ENCODE measurements at regions not wholly inside any gene's neighbourhood (a gene's known extent, or its start where the extent isn't known, plus 50 kb on each side); places are given as distances from the start of the nearest gene placed in this dataset.
"Not testable (repeated sequence)": the region's sequence is repeated elsewhere in the genome, so short reads cannot be mapped to it uniquely, and the experiment has no call there.

- DNase-seq (ENCODE audit: low spot score): no peak
These were observed 273.3 kb downstream of the ALDH8A1 start for GRCh38 chr6:134676307-134677281.

DNA sequence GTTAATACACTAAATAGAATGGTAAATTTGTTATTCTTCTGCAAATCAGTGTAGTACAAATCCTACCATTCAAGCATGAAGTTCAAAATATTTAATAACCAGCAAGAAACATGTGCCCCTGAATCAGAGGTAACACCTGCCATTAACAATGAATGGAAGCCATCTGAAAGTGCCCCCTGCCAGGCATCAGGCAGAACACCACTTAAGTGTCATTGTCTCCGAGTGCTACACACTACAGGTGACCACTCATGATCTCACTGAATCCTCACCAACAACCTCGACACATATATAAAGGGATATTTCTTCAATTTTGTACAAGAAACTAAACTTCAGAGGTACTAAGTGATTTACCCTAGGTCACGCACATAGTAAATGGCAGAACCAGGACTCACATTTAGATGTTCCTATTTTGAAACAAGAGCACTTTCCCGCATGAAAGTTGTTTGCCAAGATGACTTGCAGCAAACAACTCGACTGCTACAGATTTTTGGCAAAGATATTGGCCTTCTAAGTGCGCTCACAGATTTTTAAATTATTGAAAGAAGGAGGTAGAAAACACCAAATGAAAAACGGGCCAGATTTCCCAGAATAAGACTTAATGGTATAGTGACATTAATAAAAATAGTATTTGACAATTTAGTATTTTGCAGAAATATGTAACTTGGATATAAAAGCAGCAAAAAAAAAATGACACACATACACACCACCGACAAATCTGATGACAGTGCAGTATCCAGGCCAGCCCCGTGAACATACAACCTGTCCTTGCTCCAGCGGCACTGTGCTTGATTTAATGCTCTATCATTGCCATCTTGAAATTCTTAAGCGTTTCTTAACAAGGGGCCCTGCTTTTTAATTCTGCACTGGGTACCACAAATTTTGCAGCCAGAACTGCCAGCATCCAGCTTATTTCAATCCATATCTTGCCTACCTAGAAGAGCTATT is 274.5 kb downstream of the ALDH8A1 start:
- no peak for DNase-seq (ENCODE audit: low spot score)

GRCh38 chr6:134674562-134674961 is 275.3 kb downstream of the ALDH8A1 start:
- no peak for DNase-seq (ENCODE audit: low spot score)

GRCh38 chr6:134669485-134669884 is 280.4 kb downstream of the ALDH8A1 start:
- no peak for DNase-seq (ENCODE audit: low spot score)

GRCh38 chr6:134667111-134667510 is 282.8 kb downstream of the ALDH8A1 start:
- no peak for DNase-seq (ENCODE audit: low spot score)

DNA sequence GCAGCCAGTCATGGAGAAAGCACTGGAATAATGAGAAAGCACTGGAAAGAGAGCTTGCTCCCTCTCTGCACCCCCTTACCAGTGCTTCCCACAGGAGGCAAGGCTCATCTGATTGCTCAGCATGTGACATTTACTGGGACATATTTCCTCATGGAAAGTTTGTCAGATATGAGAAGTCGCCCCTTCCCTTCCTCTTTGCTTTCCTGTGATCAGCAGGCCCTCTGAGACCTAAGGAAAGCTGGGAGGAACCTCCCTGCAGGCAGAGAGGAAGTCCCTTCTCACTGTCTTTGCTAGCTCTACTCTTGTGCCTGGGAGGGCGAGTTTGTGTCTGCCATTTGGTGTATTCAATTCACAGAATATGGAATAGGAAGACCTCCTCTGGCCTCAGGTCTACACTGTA is 283.8 kb downstream of the ALDH8A1 start:
- no peak for DNase-seq (ENCODE audit: low spot score)

DNA sequence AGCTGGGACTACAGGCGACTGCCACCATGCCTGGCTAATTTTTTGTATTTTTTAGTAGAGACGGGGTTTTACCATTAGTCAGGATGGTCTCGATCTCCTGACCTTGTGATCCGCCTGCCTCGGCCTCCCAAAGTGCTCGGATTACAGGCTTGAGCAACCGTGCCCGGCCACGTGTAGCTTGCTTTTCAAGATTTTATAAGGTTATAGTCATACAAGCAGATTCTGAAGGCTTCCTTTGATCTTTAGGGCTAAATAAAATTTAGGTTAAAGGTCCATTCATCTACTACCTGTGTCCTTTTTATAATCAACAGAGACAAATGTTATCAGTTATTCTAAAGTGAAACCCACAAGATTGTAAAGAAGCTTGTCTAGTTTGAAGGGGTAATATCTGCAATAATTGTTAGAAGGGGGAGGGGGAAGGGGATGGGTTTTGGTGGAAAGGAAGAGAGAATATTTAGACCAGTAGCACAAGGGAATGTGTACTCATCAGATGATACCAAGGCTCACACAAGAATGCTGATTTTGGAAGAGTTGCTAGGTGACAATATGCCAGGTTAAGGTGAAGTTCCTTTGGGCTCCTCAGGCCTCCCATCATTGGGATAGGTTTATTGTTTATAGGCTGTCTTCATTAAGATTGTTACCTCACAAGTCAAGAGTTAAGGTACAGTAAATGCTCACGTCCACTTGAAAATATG is 284.7 kb downstream of the ALDH8A1 start:
- no peak for DNase-seq (ENCODE audit: low spot score)

DNA sequence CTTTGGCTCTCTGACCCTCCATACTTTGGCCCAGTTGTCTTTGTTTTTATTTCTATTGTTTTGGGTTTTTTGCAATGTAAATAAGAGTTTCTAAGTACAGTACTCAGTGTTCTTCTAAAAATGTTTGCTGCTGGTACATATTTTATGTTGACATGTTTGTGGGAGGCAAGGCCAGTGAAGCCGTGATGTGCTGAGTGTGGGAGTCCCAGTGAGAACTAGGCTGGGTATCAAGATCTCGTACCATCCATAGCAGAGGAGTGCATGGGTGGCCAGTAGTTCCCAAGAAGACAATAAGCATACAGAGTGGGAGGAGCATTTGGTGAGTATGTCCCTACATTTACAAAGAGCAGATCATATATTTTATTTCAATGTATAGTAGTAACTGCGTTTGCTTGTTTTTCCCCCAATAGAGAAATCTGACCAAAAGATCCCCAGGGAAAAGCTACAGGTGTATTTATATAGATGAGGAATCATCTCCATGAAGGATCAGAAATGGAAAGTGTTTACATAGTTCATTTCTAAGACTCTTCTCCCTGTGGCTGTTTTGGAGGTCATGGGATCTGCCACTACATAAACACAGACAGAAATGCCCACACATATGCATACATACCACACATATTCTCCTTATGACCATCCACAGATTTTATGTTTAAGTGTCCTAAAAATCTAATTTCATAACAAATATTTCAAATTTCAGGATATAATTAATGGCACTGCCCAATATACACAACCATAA is 285.9 kb downstream of the ALDH8A1 start:
- no peak for DNase-seq (ENCODE audit: low spot score)

DNA sequence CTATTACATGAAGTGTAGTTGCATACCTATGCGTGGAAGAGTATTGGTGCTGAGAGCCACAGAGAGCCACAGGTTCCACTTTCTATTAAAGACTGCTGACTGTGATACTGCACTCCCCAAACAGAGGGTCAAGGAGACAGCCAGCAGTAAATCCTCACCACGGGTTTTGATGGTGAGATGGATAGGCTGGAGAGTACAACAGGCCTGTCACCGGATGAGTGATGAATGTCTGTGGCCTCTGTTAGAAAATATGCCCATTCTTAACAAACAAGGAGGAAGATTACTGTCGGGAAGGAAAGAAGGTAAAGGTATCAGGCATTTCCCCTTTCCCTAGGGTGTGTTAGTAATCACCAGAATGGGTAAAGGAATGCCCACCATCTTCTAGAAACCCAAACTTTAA is 286.5 kb downstream of the ALDH8A1 start:
- DNase-seq (ENCODE audit: low spot score): no peak

GRCh38 chr6:134662077-134662700 is 287.7 kb downstream of the ALDH8A1 start:
- DNase-seq (ENCODE audit: low spot score): no peak

- DNase-seq (ENCODE audit: low spot score): not testable (repeated sequence)
These were observed 290.0 kb downstream of the ALDH8A1 start for GRCh38 chr6:134659885-134660284.

DNA sequence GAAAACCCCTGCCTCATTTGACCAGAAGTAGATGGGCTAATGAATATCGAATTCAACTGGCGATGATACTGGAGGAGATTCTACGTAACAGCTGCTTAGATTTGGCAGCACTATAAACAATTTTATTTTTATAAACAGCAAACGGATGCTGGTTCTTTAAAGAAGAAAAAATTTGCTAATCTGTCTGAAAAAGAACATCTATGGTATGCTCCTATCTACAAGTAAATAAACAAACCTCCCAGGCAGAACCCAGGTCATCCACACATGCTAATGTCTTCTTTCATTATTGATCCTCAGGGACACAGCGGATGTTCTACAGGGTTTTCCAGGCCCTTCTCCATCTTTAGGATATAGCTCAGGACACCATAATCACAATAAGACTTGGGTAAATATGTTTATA is 291.3 kb downstream of the ALDH8A1 start:
- DNase-seq (ENCODE audit: low spot score): no peak

DNA sequence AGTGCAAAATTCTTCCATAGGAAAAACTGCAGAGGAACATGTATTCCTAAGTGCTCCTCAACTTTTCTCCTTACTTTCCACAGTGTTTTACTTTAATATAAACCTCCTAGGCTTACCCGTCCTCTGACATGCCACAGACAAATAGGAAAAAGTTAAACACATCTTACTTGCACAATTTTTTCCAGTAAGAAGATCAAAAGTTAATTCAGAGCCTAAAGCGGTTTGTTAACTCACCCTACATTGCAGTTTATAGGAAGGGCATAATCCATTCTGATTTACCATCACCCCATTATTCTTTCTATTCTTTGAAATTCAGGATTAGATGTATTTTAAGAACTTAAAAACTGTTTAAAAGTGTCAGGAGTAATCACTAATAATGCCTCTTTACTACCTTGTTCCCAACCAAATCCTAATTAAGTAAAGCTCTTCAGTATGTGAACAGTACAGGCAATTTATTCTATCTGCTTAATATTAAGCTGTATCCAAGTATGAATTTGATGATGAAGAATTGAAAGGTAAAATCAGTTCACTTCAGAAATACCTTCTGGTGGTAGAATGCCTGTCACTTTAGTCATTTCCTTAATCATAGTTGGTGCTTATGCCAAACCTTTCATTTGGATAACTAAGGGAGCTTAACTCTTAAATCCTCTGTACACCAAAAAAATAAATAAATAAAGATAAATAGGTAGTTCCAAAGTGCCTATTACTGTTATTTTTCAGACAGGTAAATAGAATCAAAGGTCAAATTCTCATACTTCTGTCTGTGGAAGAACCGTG is 292.0 kb downstream of the ALDH8A1 start:
- no peak for DNase-seq (ENCODE audit: low spot score)

- DNase-seq (ENCODE audit: low spot score): no peak
These were observed 292.6 kb downstream of the ALDH8A1 start for GRCh38 chr6:134657343-134657742.

DNA sequence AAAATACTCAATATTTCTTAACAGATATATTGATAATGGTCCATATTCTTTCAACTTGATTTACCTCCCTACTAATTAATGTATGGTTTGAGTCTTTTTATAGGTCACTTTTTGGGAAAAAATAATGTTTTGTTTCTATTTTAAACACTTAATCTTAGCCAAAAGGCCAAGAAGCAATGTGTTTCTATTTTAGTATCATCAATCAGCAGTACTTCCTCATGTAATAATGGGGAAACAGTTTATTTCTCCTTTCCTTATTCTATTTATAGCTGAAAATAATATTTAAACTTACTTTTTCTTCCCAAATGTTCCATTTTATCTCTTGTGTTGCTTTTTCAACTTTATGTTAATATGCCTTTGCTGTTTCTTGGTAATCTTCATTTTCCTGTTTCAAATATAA is 295.1 kb downstream of the ALDH8A1 start:
- DNase-seq (ENCODE audit: low spot score): no peak

GRCh38 chr6:134651519-134651918 is 298.4 kb downstream of the ALDH8A1 start:
- no peak for DNase-seq (ENCODE audit: low spot score)

DNA sequence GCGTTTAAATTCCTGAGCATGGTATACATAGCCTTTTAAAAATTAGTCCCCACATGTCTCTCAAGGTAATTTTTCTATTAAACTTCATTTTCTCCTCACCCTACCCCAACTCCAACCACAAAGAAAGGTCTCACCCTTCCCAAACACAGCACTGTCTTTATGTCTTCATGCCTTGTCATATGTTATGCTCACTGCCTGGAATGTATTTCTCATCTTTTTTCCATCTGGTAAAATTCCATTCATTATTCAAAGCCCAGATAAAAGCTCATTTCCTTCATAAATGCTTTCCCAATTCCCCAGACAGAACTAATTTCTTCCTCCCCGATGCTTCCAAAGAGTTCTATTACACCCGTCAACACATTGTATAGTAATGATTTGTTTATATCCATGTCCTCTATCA is 302.0 kb downstream of the ALDH8A1 start:
- no peak for DNase-seq (ENCODE audit: low spot score)

GRCh38 chr6:134642819-134643218 is 307.1 kb downstream of the ALDH8A1 start:
- no peak for DNase-seq (ENCODE audit: low spot score)

GRCh38 chr6:134642279-134642678 is 307.6 kb downstream of the ALDH8A1 start:
- DNase-seq (ENCODE audit: low spot score): no peak

- peak; percentile 96 for DNase-seq (ENCODE audit: low spot score)
These were observed 308.9 kb downstream of the ALDH8A1 start for GRCh38 chr6:134640975-134641429.

All from HT-29 (cell line).